Neutrophil (primary cell): ENCODE measurements at regions not wholly inside any gene's neighbourhood (a gene's known extent, or its start where the extent isn't known, plus 50 kb on each side); places are given as distances from the start of the nearest gene placed in this dataset.

Experiments used
- H3K27ac ChIP-seq: fragments of 200-600 bp; sonication (generic); 2 replicates; pipeline ENCODE4 v1.5.1; 2016; ENCODE audit warnings: mild to moderate bottlenecking, moderate library complexity
- H3K27me3 ChIP-seq: fragments of 200-600 bp; sonication (generic); 2 replicates; pipeline ENCODE4 v1.6.0; 2016; ENCODE audit warnings: mild to moderate bottlenecking
- H3K36me3 ChIP-seq: fragments of 200-600 bp; sonication (generic); 2 replicates; pipeline ENCODE4 v1.5.1; 2017
- H3K4me1 ChIP-seq, 2 experiments: fragments of 200-600 bp in 1 of 2; sonication (generic) in 1 of 2; 1 replicate in 1 of 2; 2 replicates in 1 of 2; pipeline versions ENCODE4 v1.5.1 to v1.6.1; 2013 to 2016; ENCODE audit warnings: low read depth in 1 of 2, low read length in 1 of 2, mild to moderate bottlenecking in 1 of 2, moderate library complexity in 1 of 2; ENCODE audit not compliant: control insufficient read depth in 1 of 2, insufficient read depth in 1 of 2
- H3K4me3 ChIP-seq, 2 experiments: fragments of 200-600 bp in 1 of 2; sonication (generic) in 1 of 2; 1 replicate in 1 of 2; 2 replicates in 1 of 2; pipeline ENCODE4 v1.5.1; 2013 to 2016; ENCODE audit warnings: low read depth in 1 of 2, low read length in 1 of 2, mild to moderate bottlenecking in 1 of 2, moderate library complexity in 1 of 2
- H3K9me3 ChIP-seq: fragments of 200-600 bp; sonication (generic); 2 replicates; pipeline ENCODE4 v1.5.1; 2016
- TF ChIP-seq, protein P1 (sequence below): fragments of 200-600 bp; sonication (generic); IDR thresholded peaks from 2 replicates; pipeline ENCODE4 v1.5.1; 2016; ENCODE audit warnings: antibody characterized with exemption

DNA sequence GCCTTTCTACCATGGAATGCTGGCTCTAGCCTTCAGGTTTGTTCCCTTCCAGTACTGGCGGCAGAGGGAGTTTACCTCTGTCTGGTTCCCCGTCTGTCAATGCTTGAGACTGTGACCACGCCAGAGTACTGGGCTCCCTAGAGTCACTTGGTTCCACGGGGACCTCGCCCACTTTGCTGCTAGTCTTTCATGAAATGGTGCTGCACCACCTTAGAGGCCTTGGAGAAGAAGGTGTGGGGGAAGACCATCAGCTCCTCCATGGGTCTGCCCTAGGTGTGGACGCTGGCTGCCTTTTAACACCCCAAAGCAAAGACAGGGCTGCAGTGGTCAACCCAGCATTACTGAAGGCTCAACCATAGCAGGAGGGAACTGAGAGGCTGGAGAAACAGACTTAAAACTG lies 55.3 kb upstream of the KSR1 start:
- Histone ChIP-seq H3K36me3 (no peaks in the 10 kb centered on the region), H3K4me1 (no peaks in the 10 kb centered on the region), H3K9me3 (no peaks in the 10 kb centered on the region), H3K27ac (no peak overlapping the region), H3K4me3 (no peak overlapping the region), H3K27me3 (no peaks in the 10 kb centered on the region)
- TF ChIP-seq, protein P1, sequence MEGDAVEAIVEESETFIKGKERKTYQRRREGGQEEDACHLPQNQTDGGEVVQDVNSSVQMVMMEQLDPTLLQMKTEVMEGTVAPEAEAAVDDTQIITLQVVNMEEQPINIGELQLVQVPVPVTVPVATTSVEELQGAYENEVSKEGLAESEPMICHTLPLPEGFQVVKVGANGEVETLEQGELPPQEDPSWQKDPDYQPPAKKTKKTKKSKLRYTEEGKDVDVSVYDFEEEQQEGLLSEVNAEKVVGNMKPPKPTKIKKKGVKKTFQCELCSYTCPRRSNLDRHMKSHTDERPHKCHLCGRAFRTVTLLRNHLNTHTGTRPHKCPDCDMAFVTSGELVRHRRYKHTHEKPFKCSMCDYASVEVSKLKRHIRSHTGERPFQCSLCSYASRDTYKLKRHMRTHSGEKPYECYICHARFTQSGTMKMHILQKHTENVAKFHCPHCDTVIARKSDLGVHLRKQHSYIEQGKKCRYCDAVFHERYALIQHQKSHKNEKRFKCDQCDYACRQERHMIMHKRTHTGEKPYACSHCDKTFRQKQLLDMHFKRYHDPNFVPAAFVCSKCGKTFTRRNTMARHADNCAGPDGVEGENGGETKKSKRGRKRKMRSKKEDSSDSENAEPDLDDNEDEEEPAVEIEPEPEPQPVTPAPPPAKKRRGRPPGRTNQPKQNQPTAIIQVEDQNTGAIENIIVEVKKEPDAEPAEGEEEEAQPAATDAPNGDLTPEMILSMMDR: no peak

DNA sequence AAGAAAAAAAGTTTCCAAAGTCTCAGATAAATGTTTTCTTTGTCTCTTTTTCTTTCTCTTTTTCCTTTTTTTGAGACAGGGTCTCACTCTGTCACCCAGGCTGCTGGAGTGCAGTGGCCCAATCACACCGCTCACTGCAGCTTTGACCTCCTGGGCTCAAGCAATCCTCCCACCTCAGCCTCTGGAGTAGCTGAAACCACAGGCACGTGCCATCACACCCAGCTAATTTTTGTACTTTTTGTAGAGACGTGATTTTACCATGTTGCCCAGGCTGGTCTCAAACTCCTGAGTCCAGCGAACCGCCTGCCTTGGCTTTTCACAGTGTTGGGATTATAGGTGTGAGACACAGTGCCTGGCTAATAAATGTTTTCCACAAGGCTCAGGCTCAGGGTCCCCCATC lies 53.3 kb upstream of the KSR1 start:
- H3K36me3 ChIP-seq: no peaks in the 10 kb centered on the region
- H3K27me3 ChIP-seq: no peaks in the 10 kb centered on the region
- H3K27ac ChIP-seq: no peak overlapping the region
- H3K9me3 ChIP-seq: no peaks in the 10 kb centered on the region
- no peaks in the 10 kb centered on the region for H3K4me1 ChIP-seq
- TF ChIP-seq, protein P1: no peak
- H3K4me3 ChIP-seq: no peak overlapping the region

DNA sequence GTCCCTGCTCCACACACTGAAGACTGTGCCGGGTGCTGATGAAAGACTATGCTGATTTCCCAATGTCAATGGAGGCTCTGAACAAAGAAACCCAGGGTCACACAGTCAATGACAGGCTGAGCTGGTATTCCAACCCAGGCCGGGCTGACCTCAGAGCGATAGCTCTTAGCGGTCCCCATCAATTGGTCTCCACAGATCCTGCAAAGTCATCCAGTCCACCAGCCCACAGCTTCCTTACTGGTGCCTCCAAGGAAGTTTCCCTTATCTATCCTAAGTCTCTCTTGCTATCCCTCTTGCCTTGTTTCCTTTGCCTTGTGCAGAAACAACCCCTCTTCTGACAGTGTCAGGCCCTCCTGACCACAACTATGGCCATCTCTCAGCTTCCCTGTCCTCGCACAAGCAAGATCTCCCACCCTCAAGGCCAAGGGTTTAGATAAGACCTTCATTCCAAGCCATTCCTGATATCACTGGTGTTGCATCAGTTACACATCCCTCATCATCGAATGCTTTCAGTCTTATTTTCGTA lies 52.7 kb upstream of the KSR1 start:
- Histone ChIP-seq H3K27me3 (no peaks in the 10 kb centered on the region), H3K9me3 (no peaks in the 10 kb centered on the region), H3K27ac (no peak overlapping the region), H3K36me3 (no peaks in the 10 kb centered on the region), H3K4me3 (no peak overlapping the region), H3K4me1 (no peaks in the 10 kb centered on the region)
- TF ChIP-seq, protein P1: no peak

DNA sequence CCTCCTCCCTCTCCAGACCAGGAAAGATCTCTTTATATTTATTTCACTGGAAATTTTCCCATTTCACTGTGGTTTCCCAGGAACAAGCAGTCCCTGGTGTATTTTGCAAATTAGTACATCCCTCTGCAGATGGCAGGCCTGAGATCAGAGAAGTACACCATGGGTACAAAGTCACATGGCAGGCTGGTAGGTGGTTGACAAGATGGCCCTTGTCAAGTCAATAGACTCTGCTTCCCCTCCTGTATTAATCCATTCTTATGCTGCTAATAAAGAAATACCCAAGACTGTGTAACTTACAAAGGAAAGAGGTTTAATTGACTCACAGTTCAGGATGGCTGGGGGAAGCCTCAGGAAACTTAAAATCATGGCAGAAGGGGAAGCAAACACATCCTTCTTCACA lies 51.6 kb upstream of the KSR1 start:
- Histone ChIP-seq H3K9me3 (no peaks in the 10 kb centered on the region), H3K4me1 (no peaks in the 10 kb centered on the region), H3K27me3 (no peaks in the 10 kb centered on the region), H3K36me3 (no peaks in the 10 kb centered on the region), H3K27ac (no peak overlapping the region), H3K4me3 (no peak overlapping the region)
- TF ChIP-seq, protein P1: no peak
